22Rv1 (cell line): ENCODE measurements at regions not wholly inside any gene's neighbourhood (a gene's known extent, or its start where the extent isn't known, plus 50 kb on each side); places are given as distances from the start of the nearest gene placed in this dataset.

Experiments used
- H3K27ac ChIP-seq: fragments of 450-650 bp; 2 replicates; pipeline ENCODE4 v1.5.1; 2017
- ZFX ChIP-seq: fragments of 450-650 bp; IDR thresholded peaks from 2 replicates; pipeline ENCODE4 v1.6.1; 2017; ENCODE audit warnings: antibody characterized with exemption, borderline replicate concordance
- TF ChIP-seq, protein P1 (sequence below): fragments of 450-650 bp; IDR thresholded peaks from 2 replicates; pipeline ENCODE4 v1.5.1; 2017; ENCODE audit warnings: mild to moderate bottlenecking

DNA sequence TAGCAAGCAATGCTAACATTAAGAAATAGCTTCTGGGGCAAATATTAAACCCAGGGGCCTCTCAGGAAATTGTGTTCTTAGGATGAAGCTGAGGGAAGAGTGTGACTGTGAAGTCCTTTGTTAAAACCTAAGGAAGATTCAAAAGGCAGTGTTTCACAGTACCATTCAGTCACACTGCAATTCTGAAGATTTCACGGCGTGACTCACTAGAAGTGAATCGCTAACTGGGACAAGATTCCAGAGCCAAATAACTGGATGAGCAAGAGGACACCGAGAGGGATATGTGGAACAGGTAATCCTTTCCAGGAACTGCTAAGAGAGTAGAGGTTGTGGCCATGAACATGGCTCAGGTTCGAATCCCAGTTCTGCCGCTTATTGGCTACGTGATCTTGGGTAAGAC is 61.8 kb upstream of the SMAD3 start:
- TF ChIP-seq ZFX = no peak
- TF ChIP-seq, protein P1, sequence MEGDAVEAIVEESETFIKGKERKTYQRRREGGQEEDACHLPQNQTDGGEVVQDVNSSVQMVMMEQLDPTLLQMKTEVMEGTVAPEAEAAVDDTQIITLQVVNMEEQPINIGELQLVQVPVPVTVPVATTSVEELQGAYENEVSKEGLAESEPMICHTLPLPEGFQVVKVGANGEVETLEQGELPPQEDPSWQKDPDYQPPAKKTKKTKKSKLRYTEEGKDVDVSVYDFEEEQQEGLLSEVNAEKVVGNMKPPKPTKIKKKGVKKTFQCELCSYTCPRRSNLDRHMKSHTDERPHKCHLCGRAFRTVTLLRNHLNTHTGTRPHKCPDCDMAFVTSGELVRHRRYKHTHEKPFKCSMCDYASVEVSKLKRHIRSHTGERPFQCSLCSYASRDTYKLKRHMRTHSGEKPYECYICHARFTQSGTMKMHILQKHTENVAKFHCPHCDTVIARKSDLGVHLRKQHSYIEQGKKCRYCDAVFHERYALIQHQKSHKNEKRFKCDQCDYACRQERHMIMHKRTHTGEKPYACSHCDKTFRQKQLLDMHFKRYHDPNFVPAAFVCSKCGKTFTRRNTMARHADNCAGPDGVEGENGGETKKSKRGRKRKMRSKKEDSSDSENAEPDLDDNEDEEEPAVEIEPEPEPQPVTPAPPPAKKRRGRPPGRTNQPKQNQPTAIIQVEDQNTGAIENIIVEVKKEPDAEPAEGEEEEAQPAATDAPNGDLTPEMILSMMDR = no peak
- no peak overlapping the region for H3K27ac ChIP-seq

DNA sequence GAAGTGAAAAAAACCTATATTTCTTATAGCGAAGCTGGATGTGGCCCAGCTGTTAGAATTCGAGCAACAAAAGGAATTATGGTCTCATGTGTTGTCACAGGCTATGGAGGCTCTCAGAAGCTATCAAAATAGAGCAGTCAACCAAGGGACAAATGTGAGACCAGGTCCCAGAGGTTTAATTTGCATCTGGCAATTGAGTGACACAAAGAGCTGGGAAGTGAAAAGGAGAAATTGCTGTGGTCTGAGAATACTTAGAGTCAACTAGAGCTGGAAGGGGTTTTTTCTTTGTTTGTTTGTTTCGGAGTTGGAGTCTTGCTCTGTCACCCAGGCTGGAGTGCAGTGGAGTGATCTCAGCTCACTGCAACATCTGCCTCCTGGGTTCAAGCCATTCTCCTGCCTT is 61.3 kb upstream of the SMAD3 start:
- no peak overlapping the region for H3K27ac ChIP-seq
- no peak for TF ChIP-seq ZFX
- TF ChIP-seq, protein P1 = no peak

DNA sequence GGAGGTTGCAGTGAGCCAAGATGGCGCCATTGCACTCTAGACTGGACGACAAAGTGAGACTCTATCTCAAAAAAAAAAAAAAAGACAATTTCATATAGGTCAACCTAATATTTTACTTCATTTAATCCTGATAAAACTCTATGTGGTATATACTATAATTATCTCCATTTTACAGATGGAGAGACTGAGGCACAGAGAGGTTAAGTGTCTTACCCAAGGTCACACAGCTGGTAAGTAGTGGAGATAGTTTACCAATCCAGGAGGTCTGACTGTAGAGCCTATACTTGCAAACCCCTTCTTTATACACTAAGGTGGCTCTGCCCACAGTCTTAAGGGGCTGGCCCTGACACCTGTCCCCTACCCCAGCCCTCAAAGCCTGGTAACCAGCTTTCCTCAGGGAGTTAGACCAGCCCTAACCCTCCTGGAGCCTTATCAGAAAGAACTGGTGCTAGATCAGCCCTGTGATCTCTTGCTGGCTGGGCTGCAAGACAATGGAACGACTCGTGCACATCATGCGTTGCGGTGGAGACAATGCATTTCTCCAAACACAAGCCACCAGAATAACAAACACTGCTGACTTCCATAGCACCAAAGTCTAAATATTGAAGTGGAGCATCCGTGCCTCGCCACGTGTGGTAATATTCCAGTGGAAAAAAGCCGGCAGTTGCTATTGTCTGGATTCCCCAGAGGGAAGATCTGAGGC is 60.0 kb upstream of the SMAD3 start:
- no peak for TF ChIP-seq ZFX
- TF ChIP-seq, protein P1 = no peak
- H3K27ac ChIP-seq = no peak overlapping the region

DNA sequence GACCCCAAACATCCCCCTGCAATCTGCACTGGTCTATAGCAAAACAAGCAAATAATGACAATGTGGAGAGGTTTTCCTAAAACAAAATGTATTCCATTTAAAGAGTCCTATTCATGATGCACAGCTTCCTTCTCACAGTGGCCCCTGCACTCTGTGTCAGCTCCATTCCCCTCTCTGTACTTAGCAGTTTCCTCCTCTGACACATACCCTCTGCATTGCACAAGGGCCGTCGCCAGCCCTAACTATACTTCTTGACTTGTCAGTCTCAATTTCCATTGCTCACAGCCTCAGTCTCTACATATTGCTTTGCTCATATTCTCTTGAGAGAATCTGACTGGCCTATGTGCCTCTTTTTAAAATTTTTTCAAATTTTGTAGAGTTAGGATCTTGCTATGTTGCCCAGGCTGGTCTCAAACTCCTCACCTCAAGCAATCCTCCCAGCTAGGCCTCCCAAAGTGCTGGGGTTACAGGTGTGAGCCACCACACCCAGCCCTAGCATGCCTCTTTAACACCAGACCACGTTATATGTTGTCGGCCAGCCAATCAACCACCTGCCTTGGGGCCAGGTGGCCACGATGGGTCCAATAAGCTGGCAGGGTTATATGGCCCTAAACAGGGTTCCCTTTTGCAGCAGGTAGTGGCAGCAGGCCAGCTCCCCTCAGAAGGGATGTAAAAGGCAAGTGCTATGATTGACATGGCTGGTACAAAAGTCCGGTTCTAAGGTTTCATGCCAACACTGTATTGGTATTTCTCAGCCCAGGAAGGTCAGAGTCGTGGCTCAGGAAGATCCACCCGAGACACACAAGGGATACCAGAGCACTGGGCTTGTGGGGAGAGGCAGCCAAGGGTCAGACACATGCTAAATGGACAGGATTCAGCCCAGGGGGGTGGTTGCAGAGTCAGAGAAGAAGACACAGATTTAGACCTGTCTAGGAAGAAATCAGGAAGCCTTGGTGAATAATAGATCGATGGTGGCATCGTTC is 59.0 kb upstream of the SMAD3 start:
- no peak overlapping the region for H3K27ac ChIP-seq
- no peak for TF ChIP-seq ZFX

DNA sequence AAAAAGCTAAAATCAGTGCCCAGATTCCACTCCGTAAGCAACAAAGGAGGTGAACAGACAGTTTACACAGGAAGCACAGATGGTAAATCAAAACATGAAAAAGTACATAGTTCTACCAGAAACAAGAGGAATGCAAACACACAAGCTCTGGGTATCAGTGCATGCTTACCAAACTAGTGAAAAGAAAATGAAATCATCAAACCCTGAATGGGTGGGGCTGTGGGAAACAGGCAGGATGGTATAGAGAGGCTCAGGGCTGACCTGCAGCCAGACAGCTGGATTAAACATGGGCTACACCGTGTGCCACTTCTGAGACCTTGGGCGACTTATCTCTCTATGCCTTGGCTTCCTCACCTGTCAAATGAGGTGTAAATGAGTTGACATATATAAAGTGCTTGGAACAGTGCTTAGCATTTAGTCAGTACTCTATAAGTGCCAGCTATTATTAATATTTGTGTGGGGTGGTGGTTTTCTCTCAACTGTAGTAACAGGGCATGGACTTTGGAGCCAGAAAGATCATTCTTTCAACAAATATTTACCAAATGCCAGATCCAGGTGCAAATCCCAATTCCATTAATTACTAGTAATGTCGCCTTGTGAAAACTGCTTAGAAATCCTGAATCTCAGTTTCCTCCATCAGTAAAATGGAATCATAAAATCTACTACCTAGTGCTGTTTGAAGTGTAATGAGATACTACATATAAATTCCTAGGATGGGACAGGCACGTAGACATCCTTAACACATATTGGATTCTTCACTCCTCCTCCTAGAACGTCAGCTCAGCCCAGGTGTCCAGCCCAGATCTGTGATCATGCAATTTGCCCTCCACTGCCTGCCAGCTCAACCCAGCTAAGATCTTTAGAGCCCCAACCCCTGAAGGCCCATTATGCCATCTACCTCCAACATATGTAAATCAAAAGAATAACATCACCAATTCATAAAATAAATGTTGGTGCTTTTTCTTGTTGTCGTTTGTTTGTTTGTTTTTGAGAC is 55.5 kb upstream of the SMAD3 start:
- no peak overlapping the region for H3K27ac ChIP-seq
- TF ChIP-seq, protein P1 = no peak
- TF ChIP-seq ZFX = no peak

DNA sequence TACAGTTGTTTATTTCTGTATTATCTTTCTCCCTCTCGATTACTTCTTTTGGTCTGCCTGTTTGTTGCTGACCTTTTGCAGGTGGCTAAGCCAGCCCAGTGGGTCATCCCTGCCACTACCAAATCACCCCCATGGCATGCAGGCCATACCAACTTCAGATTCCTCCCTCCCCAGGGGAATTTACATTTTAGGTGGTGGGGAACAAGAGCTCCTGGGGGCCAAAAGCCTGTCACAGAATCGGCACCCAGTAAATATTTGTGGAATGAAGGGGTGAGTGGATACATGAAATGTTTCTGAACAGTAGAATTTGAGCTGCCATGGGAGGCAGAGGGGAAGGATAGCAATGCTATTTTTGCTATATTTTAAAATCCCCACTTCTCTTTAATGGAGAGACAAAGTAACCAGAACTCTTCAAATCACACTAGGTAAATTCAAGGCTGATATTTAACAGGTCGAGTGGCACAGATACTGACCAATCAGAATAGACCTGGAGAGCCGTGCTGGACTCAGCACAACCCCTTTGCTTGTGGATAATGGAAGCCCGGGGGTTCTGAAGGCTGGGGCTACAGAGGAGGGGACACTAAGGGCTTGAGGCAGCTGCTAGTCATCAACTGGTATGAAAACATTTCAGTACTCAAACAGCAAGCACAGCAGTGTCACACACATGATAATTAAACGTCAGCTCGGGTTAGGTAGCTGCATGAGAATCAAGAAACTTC is 54.3 kb upstream of the SMAD3 start:
- TF ChIP-seq, protein P1 = no peak
- no peak for TF ChIP-seq ZFX
- no peak overlapping the region for H3K27ac ChIP-seq
